ENCODE measurements at regions not wholly inside any gene's neighbourhood (a gene's known extent, or its start where the extent isn't known, plus 50 kb on each side); places are given as distances from the start of the nearest gene placed in this dataset.

DNA sequence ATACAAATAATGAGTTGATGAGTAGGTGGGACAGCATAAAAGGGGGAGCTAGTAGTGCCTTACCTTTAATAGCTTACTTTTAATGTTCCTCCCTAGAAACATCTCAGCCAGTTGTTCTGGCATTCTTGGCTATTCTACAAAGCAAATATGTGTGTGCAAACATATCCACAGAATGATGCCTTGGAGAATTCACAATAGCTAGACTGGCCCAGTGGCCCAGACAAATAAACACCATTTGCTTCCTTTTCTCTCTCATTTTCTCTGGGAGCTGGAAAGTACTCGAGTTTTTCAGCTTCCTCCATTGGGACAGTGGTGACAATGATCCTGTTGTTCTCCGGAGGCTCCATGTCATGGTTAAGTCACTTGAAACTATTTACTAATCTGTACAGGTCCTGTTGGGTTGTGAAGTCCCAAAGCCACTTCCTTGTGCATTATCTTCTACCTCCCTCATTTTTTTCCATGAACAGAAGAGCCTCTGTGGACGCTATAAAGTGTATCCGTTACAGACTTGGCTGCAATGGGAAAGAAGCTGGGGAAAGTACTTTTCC is 122.9 kb downstream of the DMAC1 start (continued):
- TF ChIP-seq, protein P1, sequence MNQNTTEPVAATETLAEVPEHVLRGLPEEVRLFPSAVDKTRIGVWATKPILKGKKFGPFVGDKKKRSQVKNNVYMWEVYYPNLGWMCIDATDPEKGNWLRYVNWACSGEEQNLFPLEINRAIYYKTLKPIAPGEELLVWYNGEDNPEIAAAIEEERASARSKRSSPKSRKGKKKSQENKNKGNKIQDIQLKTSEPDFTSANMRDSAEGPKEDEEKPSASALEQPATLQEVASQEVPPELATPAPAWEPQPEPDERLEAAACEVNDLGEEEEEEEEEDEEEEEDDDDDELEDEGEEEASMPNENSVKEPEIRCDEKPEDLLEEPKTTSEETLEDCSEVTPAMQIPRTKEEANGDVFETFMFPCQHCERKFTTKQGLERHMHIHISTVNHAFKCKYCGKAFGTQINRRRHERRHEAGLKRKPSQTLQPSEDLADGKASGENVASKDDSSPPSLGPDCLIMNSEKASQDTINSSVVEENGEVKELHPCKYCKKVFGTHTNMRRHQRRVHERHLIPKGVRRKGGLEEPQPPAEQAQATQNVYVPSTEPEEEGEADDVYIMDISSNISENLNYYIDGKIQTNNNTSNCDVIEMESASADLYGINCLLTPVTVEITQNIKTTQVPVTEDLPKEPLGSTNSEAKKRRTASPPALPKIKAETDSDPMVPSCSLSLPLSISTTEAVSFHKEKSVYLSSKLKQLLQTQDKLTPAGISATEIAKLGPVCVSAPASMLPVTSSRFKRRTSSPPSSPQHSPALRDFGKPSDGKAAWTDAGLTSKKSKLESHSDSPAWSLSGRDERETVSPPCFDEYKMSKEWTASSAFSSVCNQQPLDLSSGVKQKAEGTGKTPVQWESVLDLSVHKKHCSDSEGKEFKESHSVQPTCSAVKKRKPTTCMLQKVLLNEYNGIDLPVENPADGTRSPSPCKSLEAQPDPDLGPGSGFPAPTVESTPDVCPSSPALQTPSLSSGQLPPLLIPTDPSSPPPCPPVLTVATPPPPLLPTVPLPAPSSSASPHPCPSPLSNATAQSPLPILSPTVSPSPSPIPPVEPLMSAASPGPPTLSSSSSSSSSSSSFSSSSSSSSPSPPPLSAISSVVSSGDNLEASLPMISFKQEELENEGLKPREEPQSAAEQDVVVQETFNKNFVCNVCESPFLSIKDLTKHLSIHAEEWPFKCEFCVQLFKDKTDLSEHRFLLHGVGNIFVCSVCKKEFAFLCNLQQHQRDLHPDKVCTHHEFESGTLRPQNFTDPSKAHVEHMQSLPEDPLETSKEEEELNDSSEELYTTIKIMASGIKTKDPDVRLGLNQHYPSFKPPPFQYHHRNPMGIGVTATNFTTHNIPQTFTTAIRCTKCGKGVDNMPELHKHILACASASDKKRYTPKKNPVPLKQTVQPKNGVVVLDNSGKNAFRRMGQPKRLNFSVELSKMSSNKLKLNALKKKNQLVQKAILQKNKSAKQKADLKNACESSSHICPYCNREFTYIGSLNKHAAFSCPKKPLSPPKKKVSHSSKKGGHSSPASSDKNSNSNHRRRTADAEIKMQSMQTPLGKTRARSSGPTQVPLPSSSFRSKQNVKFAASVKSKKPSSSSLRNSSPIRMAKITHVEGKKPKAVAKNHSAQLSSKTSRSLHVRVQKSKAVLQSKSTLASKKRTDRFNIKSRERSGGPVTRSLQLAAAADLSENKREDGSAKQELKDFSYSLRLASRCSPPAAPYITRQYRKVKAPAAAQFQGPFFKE (tag by site-specific recombination; IDR thresholded peaks at IDR 0.05; ENCODE audit: borderline replicate concordance): no peak
- TF ChIP-seq, protein P2, sequence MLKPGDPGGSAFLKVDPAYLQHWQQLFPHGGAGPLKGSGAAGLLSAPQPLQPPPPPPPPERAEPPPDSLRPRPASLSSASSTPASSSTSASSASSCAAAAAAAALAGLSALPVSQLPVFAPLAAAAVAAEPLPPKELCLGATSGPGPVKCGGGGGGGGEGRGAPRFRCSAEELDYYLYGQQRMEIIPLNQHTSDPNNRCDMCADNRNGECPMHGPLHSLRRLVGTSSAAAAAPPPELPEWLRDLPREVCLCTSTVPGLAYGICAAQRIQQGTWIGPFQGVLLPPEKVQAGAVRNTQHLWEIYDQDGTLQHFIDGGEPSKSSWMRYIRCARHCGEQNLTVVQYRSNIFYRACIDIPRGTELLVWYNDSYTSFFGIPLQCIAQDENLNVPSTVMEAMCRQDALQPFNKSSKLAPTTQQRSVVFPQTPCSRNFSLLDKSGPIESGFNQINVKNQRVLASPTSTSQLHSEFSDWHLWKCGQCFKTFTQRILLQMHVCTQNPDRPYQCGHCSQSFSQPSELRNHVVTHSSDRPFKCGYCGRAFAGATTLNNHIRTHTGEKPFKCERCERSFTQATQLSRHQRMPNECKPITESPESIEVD (tag by site-specific recombination; IDR thresholded peaks at IDR 0.05): no peak
- TF ChIP-seq ZBTB8A (tag by site-specific recombination; IDR thresholded peaks at IDR 0.05) (no peak), ZNF530 (tag by site-specific recombination; IDR thresholded peaks at IDR 0.05; ENCODE audit: low read depth) (no peak), ZNF394 (tag by site-specific recombination; IDR thresholded peaks at IDR 0.05; ENCODE audit: borderline replicate concordance) (no peak), ZNF768 (tag by site-specific recombination; IDR thresholded peaks at IDR 0.05) (no peak)
- TF ChIP-seq, protein P3, sequence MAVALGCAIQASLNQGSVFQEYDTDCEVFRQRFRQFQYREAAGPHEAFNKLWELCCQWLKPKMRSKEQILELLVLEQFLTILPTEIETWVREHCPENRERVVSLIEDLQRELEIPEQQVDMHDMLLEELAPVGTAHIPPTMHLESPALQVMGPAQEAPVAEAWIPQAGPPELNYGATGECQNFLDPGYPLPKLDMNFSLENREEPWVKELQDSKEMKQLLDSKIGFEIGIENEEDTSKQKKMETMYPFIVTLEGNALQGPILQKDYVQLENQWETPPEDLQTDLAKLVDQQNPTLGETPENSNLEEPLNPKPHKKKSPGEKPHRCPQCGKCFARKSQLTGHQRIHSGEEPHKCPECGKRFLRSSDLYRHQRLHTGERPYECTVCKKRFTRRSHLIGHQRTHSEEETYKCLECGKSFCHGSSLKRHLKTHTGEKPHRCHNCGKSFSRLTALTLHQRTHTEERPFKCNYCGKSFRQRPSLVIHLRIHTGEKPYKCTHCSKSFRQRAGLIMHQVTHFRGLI (tag by site-specific recombination; IDR thresholded peaks at IDR 0.05): no peak

- Histone ChIP-seq H3K27ac (ENCODE audit: extremely low read depth, low read depth, low read length) (no peak overlapping the region), H3K9me3 (ENCODE audit: control insufficient read depth, insufficient read depth, low read depth, low read length) (no peaks in the 10 kb centered on the region), H3K4me1 (ENCODE audit: control insufficient read depth, insufficient read depth, low read length) (no peaks in the 10 kb centered on the region), H3K36me3 (ENCODE audit: control insufficient read depth in 2 of 2, insufficient read depth in 1 of 2, low read length in 2 of 2) (no peaks in the 10 kb centered on the region), H3K4me3 (ENCODE audit: low read depth, low read length) (no peak overlapping the region)
- ChIA-PET POLR2A (no interaction called here), CTCF (no interaction called here)
- TF ChIP-seq, protein P4, sequence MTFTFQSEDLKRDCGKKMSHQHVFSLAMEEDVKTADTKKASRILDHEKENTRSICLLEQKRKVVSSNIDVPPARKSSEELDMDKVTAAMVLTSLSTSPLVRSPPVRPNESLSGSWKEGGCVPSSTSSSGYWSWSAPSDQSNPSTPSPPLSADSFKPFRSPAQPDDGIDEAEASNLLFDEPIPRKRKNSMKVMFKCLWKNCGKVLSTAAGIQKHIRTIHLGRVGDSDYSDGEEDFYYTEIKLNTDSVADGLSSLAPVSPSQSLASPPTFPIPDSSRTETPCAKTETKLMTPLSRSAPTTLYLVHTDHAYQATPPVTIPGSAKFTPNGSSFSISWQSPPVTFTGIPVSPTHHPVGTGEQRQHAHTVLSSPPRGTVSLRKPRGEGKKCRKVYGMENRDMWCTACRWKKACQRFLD (tag by site-specific recombination; IDR thresholded peaks at IDR 0.05): no peak
- TF ChIP-seq WT1 (tag by site-specific recombination; IDR thresholded peaks at IDR 0.05) (no peak), ZNF571 (tag by site-specific recombination; IDR thresholded peaks at IDR 0.05) (no peak), PRDM1 (tag by site-specific recombination; IDR thresholded peaks at IDR 0.05) (no peak), ZNF830 (tag by site-specific recombination; IDR thresholded peaks at IDR 0.05; ENCODE audit: low read depth) (no peak), YY1 (tag by site-specific recombination; IDR thresholded peaks at IDR 0.05) (no peak), ZFP41 (tag by site-specific recombination; IDR thresholded peaks at IDR 0.05; ENCODE audit: borderline replicate concordance) (no peak), ZNF398 (tag by site-specific recombination; IDR thresholded peaks at IDR 0.05) (no peak), SETDB1 (IDR thresholded peaks at IDR 0.05; ENCODE audit: insufficient read length, low read length) (no peak), ZXDB (tag by site-specific recombination; IDR thresholded peaks at IDR 0.05) (no peak), ZIC2 (tag by site-specific recombination; IDR thresholded peaks at IDR 0.05) (no peak)
- TF ChIP-seq, protein P5, sequence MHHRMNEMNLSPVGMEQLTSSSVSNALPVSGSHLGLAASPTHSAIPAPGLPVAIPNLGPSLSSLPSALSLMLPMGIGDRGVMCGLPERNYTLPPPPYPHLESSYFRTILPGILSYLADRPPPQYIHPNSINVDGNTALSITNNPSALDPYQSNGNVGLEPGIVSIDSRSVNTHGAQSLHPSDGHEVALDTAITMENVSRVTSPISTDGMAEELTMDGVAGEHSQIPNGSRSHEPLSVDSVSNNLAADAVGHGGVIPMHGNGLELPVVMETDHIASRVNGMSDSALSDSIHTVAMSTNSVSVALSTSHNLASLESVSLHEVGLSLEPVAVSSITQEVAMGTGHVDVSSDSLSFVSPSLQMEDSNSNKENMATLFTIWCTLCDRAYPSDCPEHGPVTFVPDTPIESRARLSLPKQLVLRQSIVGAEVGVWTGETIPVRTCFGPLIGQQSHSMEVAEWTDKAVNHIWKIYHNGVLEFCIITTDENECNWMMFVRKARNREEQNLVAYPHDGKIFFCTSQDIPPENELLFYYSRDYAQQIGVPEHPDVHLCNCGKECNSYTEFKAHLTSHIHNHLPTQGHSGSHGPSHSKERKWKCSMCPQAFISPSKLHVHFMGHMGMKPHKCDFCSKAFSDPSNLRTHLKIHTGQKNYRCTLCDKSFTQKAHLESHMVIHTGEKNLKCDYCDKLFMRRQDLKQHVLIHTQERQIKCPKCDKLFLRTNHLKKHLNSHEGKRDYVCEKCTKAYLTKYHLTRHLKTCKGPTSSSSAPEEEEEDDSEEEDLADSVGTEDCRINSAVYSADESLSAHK (tag by site-specific recombination; IDR thresholded peaks at IDR 0.05): no peak
- TF ChIP-seq, protein P6, sequence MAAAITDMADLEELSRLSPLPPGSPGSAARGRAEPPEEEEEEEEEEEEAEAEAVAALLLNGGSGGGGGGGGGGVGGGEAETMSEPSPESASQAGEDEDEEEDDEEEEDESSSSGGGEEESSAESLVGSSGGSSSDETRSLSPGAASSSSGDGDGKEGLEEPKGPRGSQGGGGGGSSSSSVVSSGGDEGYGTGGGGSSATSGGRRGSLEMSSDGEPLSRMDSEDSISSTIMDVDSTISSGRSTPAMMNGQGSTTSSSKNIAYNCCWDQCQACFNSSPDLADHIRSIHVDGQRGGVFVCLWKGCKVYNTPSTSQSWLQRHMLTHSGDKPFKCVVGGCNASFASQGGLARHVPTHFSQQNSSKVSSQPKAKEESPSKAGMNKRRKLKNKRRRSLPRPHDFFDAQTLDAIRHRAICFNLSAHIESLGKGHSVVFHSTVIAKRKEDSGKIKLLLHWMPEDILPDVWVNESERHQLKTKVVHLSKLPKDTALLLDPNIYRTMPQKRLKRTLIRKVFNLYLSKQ (tag by site-specific recombination; IDR thresholded peaks at IDR 0.05; ENCODE audit: borderline replicate concordance): no peak
Measured at GRCh38 chr9:7671847-7672246, 127.7 kb downstream of the DMAC1 start.

Data from HEK293 (cell line).